Duodenal mucosa (tissue), 2 donors: ENCODE measurements at regions not wholly inside any gene's neighbourhood (a gene's known extent, or its start where the extent isn't known, plus 50 kb on each side); places are given as distances from the start of the nearest gene placed in this dataset.
"Not testable (repeated sequence)": the region's sequence is repeated elsewhere in the genome, so short reads cannot be mapped to it uniquely, and the experiment has no call there.

Experiments
- H3K27ac ChIP-seq: one replicate; pipeline ENCODE4 v1.7.0; 2013; ENCODE audit warnings: low read depth, low read length
- H3K27me3 ChIP-seq, 2 donors: one replicate each; pipeline ENCODE4 v1.7.0; 2013; ENCODE audit warnings: low read length in 2 of 2, control low read depth in 1 of 2; ENCODE audit not compliant: insufficient read depth in 2 of 2, control insufficient read depth in 1 of 2
- H3K36me3 ChIP-seq, 2 donors: one replicate each; pipeline ENCODE4 v1.7.0; 2013; ENCODE audit warnings: low read length in 2 of 2, control low read depth in 1 of 2; ENCODE audit not compliant: insufficient read depth in 2 of 2, control insufficient read depth in 1 of 2
- H3K4me1 ChIP-seq, 2 donors: one replicate each; pipeline ENCODE4 v1.7.0; 2013; ENCODE audit warnings: low read length in 2 of 2, control low read depth in 1 of 2; ENCODE audit not compliant: insufficient read depth in 2 of 2, control insufficient read depth in 1 of 2
- H3K4me3 ChIP-seq, 2 donors: one replicate each; pipeline ENCODE4 v1.7.0; 2013; ENCODE audit warnings: low read length in 2 of 2, low read depth in 1 of 2
- H3K9ac ChIP-seq, 2 donors: one replicate each; pipeline ENCODE4 v1.7.0; 2013; ENCODE audit warnings: low read length in 2 of 2, low read depth in 1 of 2
- H3K9me3 ChIP-seq, 2 donors: one replicate each; pipeline ENCODE4 v1.7.0; 2013; ENCODE audit warnings: low read length in 2 of 2, control low read depth in 1 of 2; ENCODE audit not compliant: control insufficient read depth in 1 of 2

DNA sequence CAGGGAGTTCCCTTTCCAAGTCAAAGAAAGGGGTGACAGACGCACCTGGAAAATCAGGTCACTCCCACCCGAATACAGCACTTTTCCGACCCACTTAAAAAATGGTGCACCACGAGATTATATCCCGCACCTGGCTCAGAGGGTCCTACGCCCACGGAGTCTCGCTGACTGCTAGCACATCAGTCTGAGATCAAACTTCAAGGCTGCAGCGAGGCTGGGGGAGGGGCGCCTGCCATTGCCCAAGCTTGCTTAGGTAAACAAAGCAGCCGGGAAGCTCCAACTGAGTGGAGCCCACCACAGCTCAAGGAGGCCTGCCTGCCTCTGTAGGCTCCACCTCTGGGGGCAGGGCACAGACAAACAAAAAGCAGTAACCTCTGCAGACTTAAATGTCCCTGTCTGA is 277.8 kb upstream of the ARHGAP42 start:
- not testable (repeated sequence) for H3K4me3 ChIP-seq, H3K36me3 ChIP-seq, H3K9me3 ChIP-seq, H3K4me1 ChIP-seq, H3K27me3 ChIP-seq, H3K9ac ChIP-seq, H3K27ac ChIP-seq

DNA sequence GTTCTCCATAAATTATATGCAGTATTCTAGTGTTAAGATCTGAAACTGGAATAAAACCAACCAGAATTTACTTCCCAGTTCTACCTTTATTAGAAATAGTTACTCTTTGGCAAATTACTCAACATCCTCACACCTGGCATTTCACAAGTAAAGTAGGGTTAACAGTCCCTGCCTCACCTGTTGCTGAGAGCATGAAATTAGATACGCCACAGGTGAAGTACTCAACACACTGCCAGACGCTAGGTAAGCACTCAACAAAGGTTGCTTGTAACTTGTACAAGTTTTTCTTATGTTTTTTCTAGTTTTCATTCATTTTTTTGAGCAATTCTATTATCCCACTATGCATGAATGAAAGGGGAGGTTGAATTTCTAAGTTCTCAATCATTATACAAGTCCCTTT is 267.6 kb upstream of the ARHGAP42 start:
- Histone ChIP-seq H3K27me3 (no peaks in the 10 kb centered on the region), H3K9me3 (peaks cover 4 to 5% of the 10 kb centered on the region in 2 donors), H3K4me3 (no peak overlapping the region), H3K9ac (no peak overlapping the region), H3K36me3 (no peaks in the 10 kb centered on the region), H3K4me1 (no peaks in the 10 kb centered on the region), H3K27ac (no peak overlapping the region)

DNA sequence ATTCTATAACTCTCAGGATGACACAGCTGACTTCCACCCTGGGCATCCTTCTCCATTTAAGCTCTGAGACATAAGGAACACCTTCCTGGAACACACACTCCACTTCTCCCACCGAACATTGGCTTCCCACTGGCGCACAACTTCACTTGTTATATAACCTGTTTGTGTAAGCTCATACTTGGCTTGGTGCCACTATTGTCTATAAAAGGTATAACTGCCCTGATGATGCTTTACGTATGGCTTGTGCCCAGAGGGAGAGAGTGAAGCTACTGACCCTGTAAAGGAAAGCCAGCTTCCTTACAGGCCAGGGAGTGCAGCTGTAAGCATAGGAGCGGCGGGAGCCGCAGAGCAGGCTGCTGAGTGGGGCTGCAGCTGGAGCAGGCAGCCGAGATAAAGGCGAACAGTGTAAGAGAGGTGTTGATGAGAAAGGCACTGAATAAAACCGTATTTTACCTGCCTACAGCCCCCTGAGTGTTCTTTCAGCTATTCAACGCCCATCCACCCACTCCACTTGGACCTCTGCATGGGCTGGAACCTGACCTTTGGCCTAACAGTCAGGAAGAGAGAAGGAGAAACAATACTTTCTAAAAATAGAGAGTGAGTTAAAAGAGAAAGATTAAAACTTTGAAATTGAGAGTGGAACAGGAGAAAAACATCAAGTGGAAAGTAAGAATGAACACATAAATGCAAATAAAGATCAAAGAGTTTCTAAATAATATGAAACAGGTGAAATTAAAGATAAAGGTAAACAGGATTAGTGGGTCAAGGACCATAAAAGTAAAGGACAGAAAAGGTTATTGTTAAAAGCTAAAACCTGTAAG is 252.1 kb upstream of the ARHGAP42 start:
- Histone ChIP-seq H3K27ac (no peak overlapping the region), H3K9ac (no peak overlapping the region), H3K9me3 (no peaks in the 10 kb centered on the region), H3K27me3 (no peaks in the 10 kb centered on the region), H3K4me1 (no peaks in the 10 kb centered on the region), H3K36me3 (no peaks in the 10 kb centered on the region), H3K4me3 (no peak overlapping the region)

DNA sequence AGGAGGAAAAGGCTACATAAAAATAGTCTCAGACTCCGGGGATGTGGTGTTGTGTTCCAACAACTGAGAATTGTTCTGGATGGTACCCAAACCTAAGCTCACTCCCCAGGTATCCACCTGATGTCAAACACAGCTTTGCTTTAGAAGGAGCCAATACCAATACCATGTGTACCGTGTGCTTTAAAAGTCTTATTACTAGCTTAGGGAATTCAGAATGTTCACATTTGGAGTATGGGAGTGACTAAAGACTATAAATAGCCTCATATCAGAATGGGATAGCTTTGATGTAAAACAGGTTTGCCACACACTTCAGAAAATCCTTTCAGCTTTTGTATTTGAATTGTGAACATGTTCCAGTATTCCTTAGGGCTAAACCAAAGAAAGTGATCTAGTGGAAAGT is 248.7 kb upstream of the ARHGAP42 start:
- no peak overlapping the region for H3K27ac ChIP-seq
- no peaks in the 10 kb centered on the region for H3K4me1 ChIP-seq
- H3K9ac ChIP-seq = no peak overlapping the region
- H3K4me3 ChIP-seq = no peak overlapping the region
- H3K9me3 ChIP-seq = no peaks in the 10 kb centered on the region
- no peaks in the 10 kb centered on the region for H3K36me3 ChIP-seq
- no peaks in the 10 kb centered on the region for H3K27me3 ChIP-seq

DNA sequence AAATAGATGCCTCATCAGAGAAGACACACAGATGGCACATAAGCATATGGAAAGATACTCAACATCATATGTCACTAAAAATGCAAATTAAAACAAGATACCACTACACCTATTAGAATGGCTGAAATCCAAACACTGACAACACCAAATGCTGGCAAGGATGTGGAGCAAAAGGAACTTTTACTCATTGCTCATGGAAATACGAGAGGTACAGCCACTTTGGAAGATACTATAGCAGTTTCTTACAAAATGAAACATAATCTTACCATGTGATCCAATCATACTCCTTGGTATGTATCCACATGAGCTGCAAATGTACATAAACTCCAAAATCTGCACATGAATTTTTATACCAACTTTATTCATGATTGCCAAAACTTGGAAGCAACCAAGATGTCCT is 246.0 kb upstream of the ARHGAP42 start:
- Histone ChIP-seq H3K27me3 (no peaks in the 10 kb centered on the region), H3K4me1 (no peaks in the 10 kb centered on the region)

DNA sequence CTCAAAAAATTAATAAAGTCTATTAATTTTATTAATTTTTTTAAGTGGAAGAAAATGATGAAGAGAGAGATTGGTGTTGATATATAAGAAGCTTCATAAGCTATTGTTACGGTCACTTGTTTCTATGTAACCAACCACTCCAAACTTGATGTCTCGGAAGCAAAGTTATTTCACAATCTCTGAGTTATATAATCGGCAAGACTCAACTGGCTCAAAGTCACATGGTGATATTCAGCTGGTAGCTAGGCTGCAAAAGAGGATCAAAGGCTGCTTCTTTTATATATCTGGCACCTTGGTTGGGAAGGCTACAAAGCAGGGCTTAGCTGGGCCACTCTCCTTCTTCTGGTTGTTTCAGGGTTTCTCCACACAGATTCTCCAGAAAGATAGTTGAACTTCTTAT is 245.1 kb upstream of the ARHGAP42 start:
- Histone ChIP-seq H3K9me3 (no peaks in the 10 kb centered on the region), H3K4me3 (no peak overlapping the region), H3K9ac (no peak overlapping the region), H3K27ac (no peak overlapping the region), H3K36me3 (no peaks in the 10 kb centered on the region), H3K27me3 (no peaks in the 10 kb centered on the region), H3K4me1 (no peaks in the 10 kb centered on the region)

More for the DNA sequence above, 246.0 kb upstream of the ARHGAP42 start:
- H3K4me3 ChIP-seq = no peak overlapping the region
- no peaks in the 10 kb centered on the region for H3K9me3 ChIP-seq
- H3K27ac ChIP-seq = no peak overlapping the region
- no peak overlapping the region for H3K9ac ChIP-seq
- no peaks in the 10 kb centered on the region for H3K36me3 ChIP-seq

DNA sequence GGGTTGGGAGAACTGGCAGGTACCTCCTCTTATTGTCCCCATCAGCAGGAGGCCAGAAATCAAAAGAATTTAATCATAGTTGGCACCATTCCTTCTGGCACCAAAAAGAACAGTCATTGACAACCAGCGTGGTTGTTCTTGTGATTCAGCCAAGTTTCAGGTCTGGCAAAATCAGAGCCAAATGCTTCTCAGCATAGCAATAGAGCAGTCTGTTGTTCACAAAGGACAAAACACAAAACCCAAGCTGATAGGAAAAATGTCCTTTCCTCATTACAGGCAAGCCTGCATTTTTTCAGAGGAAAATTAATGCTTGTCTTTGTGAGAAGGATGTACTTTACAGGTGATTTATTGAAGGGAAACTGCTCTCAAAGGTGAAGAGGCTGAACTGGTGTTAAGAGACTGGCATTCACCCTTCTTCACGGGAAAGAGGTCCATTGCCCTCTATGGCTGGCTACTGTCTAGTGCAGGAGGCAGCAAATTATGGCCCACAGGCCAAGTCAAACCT is 241.8 kb upstream of the ARHGAP42 start:
- H3K36me3 ChIP-seq = no peaks in the 10 kb centered on the region
- no peaks in the 10 kb centered on the region for H3K9me3 ChIP-seq
- no peaks in the 10 kb centered on the region for H3K4me1 ChIP-seq
- no peaks in the 10 kb centered on the region for H3K27me3 ChIP-seq
- no peak overlapping the region for H3K4me3 ChIP-seq
- H3K9ac ChIP-seq = no peak overlapping the region
- H3K27ac ChIP-seq = no peak overlapping the region

DNA sequence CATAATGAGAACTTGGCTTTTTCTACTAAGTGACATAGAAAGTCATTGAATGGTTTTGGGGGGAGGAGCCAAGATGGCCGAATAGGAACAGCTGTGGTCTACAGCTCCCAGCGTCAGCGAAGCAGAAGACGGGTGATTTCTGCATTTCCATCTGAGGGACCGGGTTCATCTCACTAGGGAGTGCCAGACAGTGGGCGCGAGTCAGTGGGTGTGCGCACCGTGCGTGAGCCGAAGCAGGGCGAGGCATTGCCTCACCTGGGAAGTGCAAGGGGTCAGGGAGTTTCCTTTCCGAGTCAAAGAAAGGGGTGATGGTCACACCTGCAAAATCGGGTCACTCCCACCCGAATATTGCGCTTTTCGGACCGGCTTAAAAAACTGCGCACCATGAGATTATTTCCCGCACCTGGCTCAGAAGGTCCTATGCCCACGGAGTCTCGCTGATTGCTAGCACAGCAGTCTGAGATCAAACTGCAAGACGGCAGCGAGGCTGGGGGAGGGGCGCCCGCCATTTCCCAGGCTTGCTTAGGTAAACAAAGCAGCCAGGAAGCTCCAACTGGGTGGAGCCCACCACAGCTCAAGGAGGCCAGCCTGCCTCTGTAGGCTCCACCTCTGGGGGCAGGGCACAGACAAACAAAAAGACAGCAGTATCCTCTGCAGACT is 235.2 kb upstream of the ARHGAP42 start:
- H3K27me3 ChIP-seq, H3K4me3 ChIP-seq, H3K9me3 ChIP-seq, H3K36me3 ChIP-seq, H3K27ac ChIP-seq, H3K4me1 ChIP-seq, H3K9ac ChIP-seq: not testable (repeated sequence)

DNA sequence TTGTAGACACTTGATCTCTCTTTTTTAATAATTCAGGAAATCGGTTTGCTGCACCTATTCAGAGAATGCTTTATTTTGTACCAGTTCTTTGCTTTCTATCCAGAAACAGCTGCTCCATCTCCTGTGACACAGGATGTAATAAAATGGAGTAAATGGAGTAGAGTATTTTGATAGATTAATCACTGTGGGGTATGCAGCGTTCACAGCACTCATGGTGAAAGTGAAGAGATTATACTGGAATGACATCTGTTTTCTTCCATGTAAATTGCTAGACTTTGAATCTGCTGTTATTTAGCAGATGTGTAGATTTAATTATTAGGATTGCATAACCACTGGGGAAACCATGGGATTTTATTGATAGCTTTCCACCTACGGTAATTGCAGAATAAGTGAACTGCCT is 227.3 kb upstream of the ARHGAP42 start:
- no peaks in the 10 kb centered on the region for H3K9me3 ChIP-seq
- H3K36me3 ChIP-seq = no peaks in the 10 kb centered on the region
- H3K27ac ChIP-seq = no peak overlapping the region
- no peak overlapping the region for H3K4me3 ChIP-seq
- H3K4me1 ChIP-seq = no peaks in the 10 kb centered on the region
- no peaks in the 10 kb centered on the region for H3K27me3 ChIP-seq
- H3K9ac ChIP-seq = no peak overlapping the region

DNA sequence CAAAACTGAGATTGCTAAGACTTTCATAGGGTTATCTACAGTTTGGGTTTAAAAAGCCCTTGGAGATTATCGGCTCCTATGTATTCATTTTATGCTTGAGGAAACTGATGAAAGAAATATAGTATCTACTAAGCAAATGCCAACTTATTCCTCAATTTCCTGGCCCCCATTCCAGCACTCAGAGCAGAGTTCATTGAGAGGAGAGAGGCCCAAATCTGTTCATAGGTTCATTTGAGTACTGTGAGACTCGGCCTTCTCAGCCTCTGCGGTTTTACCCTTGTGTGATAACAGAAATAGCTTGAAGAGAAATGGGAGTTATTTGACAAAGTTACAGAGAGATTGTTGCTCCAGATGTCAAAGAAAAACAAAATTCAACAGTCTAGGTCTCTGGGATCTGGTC is 226.7 kb upstream of the ARHGAP42 start:
- Histone ChIP-seq H3K27me3 (no peaks in the 10 kb centered on the region), H3K4me3 (no peak overlapping the region), H3K9me3 (no peaks in the 10 kb centered on the region), H3K9ac (no peak overlapping the region), H3K27ac (no peak overlapping the region), H3K36me3 (no peaks in the 10 kb centered on the region), H3K4me1 (no peaks in the 10 kb centered on the region)
